ENCODE measurements at regions not wholly inside any gene's neighbourhood (a gene's known extent, or its start where the extent isn't known, plus 50 kb on each side); places are given as distances from the start of the nearest gene placed in this dataset.
"Not testable (repeated sequence)": the region's sequence is repeated elsewhere in the genome, so short reads cannot be mapped to it uniquely, and the experiment has no call there.

GRCh38 chr2:16905325-16905724, 239.7 kb upstream of the CYRIA start:
- not testable (repeated sequence) for H3K27me3 ChIP-seq (ENCODE audit: control insufficient read depth, insufficient read depth, low read length); H3K4me3 ChIP-seq (ENCODE audit: low read depth, low read length); H3K4me1 ChIP-seq (ENCODE audit: control insufficient read depth, insufficient read depth, low read length); H3K9ac ChIP-seq (ENCODE audit: low read depth, low read length); H3K9me3 ChIP-seq (ENCODE audit: control insufficient read depth, insufficient read depth, low read length); H3K36me3 ChIP-seq (ENCODE audit: control insufficient read depth, insufficient read depth, low read length)

DNA sequence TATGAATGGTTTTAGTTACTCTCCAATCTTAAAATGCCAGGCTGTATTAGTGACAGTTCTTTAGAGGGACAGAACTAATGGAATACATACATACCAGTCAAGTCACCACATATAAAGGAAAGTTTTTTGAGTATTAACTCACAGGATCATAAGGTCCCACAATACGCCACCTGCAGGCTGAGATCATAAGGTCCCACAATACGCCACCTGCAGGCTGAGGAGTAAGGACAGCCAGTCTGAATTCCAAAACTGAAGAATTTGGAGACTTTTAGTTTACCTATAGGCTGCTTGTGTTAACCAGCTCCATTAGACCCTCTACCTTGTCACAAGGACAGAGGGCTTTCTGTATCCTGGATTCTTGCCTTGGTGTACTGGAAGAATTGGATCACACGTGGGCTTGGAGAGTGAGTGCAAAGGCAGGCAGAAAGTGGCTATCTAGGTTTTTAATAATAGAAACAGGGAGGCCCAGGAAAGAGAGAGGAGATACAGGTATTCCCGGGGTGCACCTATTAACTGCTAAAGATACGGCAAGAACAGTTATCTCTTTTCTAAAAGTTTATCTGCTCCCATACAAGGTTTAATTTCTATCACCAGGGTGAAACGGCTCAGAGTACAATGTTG, 234.9 kb upstream of the CYRIA start:
- Histone ChIP-seq H3K9me3 (ENCODE audit: control insufficient read depth, insufficient read depth, low read length) (no peaks in the 10 kb centered on the region), H3K36me3 (ENCODE audit: control insufficient read depth, insufficient read depth, low read length) (no peaks in the 10 kb centered on the region), H3K4me3 (ENCODE audit: low read depth, low read length) (no peak overlapping the region), H3K4me1 (ENCODE audit: control insufficient read depth, insufficient read depth, low read length) (no peaks in the 10 kb centered on the region), H3K27me3 (ENCODE audit: control insufficient read depth, insufficient read depth, low read length) (no peaks in the 10 kb centered on the region), H3K9ac (ENCODE audit: low read depth, low read length) (no peak overlapping the region)

GRCh38 chr2:16899958-16900357, 234.3 kb upstream of the CYRIA start:
- Histone ChIP-seq H3K4me1 (ENCODE audit: control insufficient read depth, insufficient read depth, low read length) (no peaks in the 10 kb centered on the region), H3K27me3 (ENCODE audit: control insufficient read depth, insufficient read depth, low read length) (no peaks in the 10 kb centered on the region), H3K4me3 (ENCODE audit: low read depth, low read length) (no peak overlapping the region), H3K36me3 (ENCODE audit: control insufficient read depth, insufficient read depth, low read length) (no peaks in the 10 kb centered on the region), H3K9ac (ENCODE audit: low read depth, low read length) (no peak overlapping the region), H3K9me3 (ENCODE audit: control insufficient read depth, insufficient read depth, low read length) (no peaks in the 10 kb centered on the region)

DNA sequence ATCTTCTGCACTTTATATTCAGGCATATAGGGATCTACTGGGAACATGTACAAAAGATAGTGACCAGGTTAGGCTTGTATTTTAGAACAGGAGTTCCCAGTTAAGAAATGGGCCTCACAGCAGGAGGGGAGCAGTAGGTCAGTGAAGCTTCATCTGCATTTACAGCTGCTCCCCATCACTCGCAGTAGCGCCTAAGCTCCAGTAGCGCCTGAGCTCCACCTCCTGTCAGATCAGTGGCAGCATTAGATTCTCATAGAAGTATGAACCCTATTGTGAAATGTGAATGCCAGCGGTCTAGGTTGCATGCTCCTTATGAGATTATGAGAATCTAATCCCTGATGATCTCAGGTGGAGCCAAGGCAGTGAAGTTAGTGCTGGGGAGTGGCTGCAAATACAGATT, 224.4 kb upstream of the CYRIA start:
- Histone ChIP-seq H3K9me3 (ENCODE audit: control insufficient read depth, insufficient read depth, low read length) (no peaks in the 10 kb centered on the region), H3K27me3 (ENCODE audit: control insufficient read depth, insufficient read depth, low read length) (no peaks in the 10 kb centered on the region), H3K4me1 (ENCODE audit: control insufficient read depth, insufficient read depth, low read length) (peaks cover 3% of the 10 kb centered on the region), H3K4me3 (ENCODE audit: low read depth, low read length) (no peak overlapping the region), H3K9ac (ENCODE audit: low read depth, low read length) (no peak overlapping the region), H3K36me3 (ENCODE audit: control insufficient read depth, insufficient read depth, low read length) (no peaks in the 10 kb centered on the region)

- H3K27me3 ChIP-seq (ENCODE audit: control insufficient read depth, insufficient read depth, low read length): no peaks in the 10 kb centered on the region
- no peaks in the 10 kb centered on the region for H3K36me3 ChIP-seq (ENCODE audit: control insufficient read depth, insufficient read depth, low read length)
- peaks cover 3% of the 10 kb centered on the region for H3K4me1 ChIP-seq (ENCODE audit: control insufficient read depth, insufficient read depth, low read length)
- no peak overlapping the region for H3K9ac ChIP-seq (ENCODE audit: low read depth, low read length)
- H3K9me3 ChIP-seq (ENCODE audit: control insufficient read depth, insufficient read depth, low read length): no peaks in the 10 kb centered on the region
- no peak overlapping the region for H3K4me3 ChIP-seq (ENCODE audit: low read depth, low read length)
Measured at GRCh38 chr2:16885027-16885426, 219.4 kb upstream of the CYRIA start.

- Histone ChIP-seq H3K27me3 (ENCODE audit: control insufficient read depth, insufficient read depth, low read length) (no peaks in the 10 kb centered on the region), H3K36me3 (ENCODE audit: control insufficient read depth, insufficient read depth, low read length) (no peaks in the 10 kb centered on the region), H3K4me1 (ENCODE audit: control insufficient read depth, insufficient read depth, low read length) (no peaks in the 10 kb centered on the region), H3K9ac (ENCODE audit: low read depth, low read length) (no peak overlapping the region), H3K9me3 (ENCODE audit: control insufficient read depth, insufficient read depth, low read length) (no peaks in the 10 kb centered on the region), H3K4me3 (ENCODE audit: low read depth, low read length) (no peak overlapping the region)
Measured at GRCh38 chr2:16882706-16883105, 217.1 kb upstream of the CYRIA start.

DNA sequence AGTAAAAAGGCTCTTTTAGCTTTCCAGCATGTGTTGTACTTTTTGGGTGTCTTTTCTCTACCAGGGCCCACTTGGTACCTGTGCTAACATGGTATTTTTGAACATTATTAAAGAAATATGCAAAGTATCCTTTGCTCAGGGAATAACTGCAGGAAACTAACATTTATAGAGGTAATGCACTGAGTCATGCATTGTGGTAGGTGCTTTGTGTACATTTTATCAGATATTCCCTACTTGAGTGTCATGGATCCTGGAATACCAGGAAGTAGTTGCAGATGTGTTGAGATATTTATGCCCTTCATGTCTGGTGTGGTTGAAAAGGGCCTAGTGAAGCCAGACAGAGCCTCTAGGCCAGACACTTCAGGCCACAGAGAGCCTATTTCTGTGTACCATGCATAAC, 215.5 kb upstream of the CYRIA start:
- Histone ChIP-seq H3K9me3 (ENCODE audit: control insufficient read depth, insufficient read depth, low read length) (no peaks in the 10 kb centered on the region), H3K27me3 (ENCODE audit: control insufficient read depth, insufficient read depth, low read length) (no peaks in the 10 kb centered on the region), H3K9ac (ENCODE audit: low read depth, low read length) (no peak overlapping the region), H3K36me3 (ENCODE audit: control insufficient read depth, insufficient read depth, low read length) (no peaks in the 10 kb centered on the region), H3K4me3 (ENCODE audit: low read depth, low read length) (no peak overlapping the region), H3K4me1 (ENCODE audit: control insufficient read depth, insufficient read depth, low read length) (no peaks in the 10 kb centered on the region)

- Histone ChIP-seq H3K4me1 (ENCODE audit: control insufficient read depth, insufficient read depth, low read length) (no peaks in the 10 kb centered on the region), H3K36me3 (ENCODE audit: control insufficient read depth, insufficient read depth, low read length) (no peaks in the 10 kb centered on the region), H3K9ac (ENCODE audit: low read depth, low read length) (no peak overlapping the region), H3K27me3 (ENCODE audit: control insufficient read depth, insufficient read depth, low read length) (no peaks in the 10 kb centered on the region), H3K9me3 (ENCODE audit: control insufficient read depth, insufficient read depth, low read length) (no peaks in the 10 kb centered on the region), H3K4me3 (ENCODE audit: low read depth, low read length) (no peak overlapping the region)
Measured at GRCh38 chr2:16871411-16871810, 205.8 kb upstream of the CYRIA start.

DNA sequence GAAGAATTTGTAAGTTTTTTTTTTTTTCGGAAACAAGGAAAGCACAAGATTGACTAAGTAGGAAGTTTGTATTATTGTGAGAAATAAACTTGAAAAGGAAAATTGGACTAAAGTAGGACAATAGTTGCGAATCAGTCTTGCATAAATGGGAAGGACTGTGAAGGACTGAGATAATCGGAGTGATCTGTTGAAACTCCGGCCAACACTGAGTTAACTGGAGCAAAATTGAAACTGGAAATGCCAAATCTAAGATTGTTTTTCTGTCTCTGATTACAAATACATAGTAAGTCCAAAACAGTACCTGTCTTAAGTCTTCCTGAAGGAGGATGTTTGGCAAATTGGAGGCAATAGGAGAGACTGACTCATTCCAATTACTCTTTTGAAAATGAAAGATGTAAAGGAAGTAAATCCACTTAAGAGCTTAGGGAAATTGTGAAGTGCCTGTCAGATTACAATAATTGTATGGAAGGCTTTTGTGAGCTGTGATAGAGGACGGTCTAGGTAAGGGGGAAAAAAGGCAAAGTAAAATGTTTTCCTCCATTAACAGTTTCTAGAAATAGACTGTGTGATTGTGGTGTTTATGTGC, 204.9 kb upstream of the CYRIA start:
- H3K36me3 ChIP-seq (ENCODE audit: control insufficient read depth, insufficient read depth, low read length): no peaks in the 10 kb centered on the region
- no peaks in the 10 kb centered on the region for H3K27me3 ChIP-seq (ENCODE audit: control insufficient read depth, insufficient read depth, low read length)
- H3K9ac ChIP-seq (ENCODE audit: low read depth, low read length): no peak overlapping the region
- H3K9me3 ChIP-seq (ENCODE audit: control insufficient read depth, insufficient read depth, low read length): no peaks in the 10 kb centered on the region
- H3K4me1 ChIP-seq (ENCODE audit: control insufficient read depth, insufficient read depth, low read length): no peaks in the 10 kb centered on the region
- no peak overlapping the region for H3K4me3 ChIP-seq (ENCODE audit: low read depth, low read length)

- H3K9ac ChIP-seq (ENCODE audit: low read depth, low read length): no peak overlapping the region
- no peak overlapping the region for H3K4me3 ChIP-seq (ENCODE audit: low read depth, low read length)
- no peaks in the 10 kb centered on the region for H3K4me1 ChIP-seq (ENCODE audit: control insufficient read depth, insufficient read depth, low read length)
- no peaks in the 10 kb centered on the region for H3K27me3 ChIP-seq (ENCODE audit: control insufficient read depth, insufficient read depth, low read length)
- H3K9me3 ChIP-seq (ENCODE audit: control insufficient read depth, insufficient read depth, low read length): no peaks in the 10 kb centered on the region
- H3K36me3 ChIP-seq (ENCODE audit: control insufficient read depth, insufficient read depth, low read length): no peaks in the 10 kb centered on the region
Measured at GRCh38 chr2:16869711-16870110, 204.1 kb upstream of the CYRIA start.

- no peaks in the 10 kb centered on the region for H3K4me1 ChIP-seq (ENCODE audit: control insufficient read depth, insufficient read depth, low read length)
- no peaks in the 10 kb centered on the region for H3K27me3 ChIP-seq (ENCODE audit: control insufficient read depth, insufficient read depth, low read length)
- no peak overlapping the region for H3K9ac ChIP-seq (ENCODE audit: low read depth, low read length)
- no peaks in the 10 kb centered on the region for H3K9me3 ChIP-seq (ENCODE audit: control insufficient read depth, insufficient read depth, low read length)
- no peaks in the 10 kb centered on the region for H3K36me3 ChIP-seq (ENCODE audit: control insufficient read depth, insufficient read depth, low read length)
- H3K4me3 ChIP-seq (ENCODE audit: low read depth, low read length): no peak overlapping the region
Measured at GRCh38 chr2:16862471-16862870, 196.8 kb upstream of the CYRIA start.

DNA sequence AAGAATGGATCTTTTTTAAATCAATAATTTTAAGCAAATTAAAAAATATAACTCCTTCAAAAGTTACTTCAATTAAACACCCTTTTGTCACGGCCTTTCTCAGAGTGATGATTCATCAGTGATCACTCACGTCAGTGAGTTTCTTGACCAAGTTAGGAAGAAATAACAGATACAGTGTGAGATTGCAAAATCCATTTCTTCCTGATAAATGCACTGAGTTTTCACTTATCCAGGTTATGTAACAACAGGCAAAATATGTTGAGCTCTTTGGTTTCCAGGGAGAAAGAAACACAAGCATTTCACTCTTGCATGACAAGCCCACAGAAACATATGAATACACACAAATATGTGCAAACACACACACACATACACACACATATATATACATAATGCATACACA, 195.9 kb upstream of the CYRIA start:
- Histone ChIP-seq H3K9ac (ENCODE audit: low read depth, low read length) (no peak overlapping the region), H3K4me3 (ENCODE audit: low read depth, low read length) (no peak overlapping the region)

More for the DNA sequence above, 195.9 kb upstream of the CYRIA start:
- no peaks in the 10 kb centered on the region for H3K27me3 ChIP-seq (ENCODE audit: control insufficient read depth, insufficient read depth, low read length)
- no peaks in the 10 kb centered on the region for H3K36me3 ChIP-seq (ENCODE audit: control insufficient read depth, insufficient read depth, low read length)
- H3K4me1 ChIP-seq (ENCODE audit: control insufficient read depth, insufficient read depth, low read length): no peaks in the 10 kb centered on the region
- H3K9me3 ChIP-seq (ENCODE audit: control insufficient read depth, insufficient read depth, low read length): no peaks in the 10 kb centered on the region
